ELF-1 (cell line): ENCODE measurements at regions not wholly inside any gene's neighbourhood (a gene's known extent, or its start where the extent isn't known, plus 50 kb on each side); places are given as distances from the start of the nearest gene placed in this dataset.
"Not testable (repeated sequence)": the region's sequence is repeated elsewhere in the genome, so short reads cannot be mapped to it uniquely, and the experiment has no call there.

Experiments used
- DNase-seq: peaks from one replicate; pipeline ENCODE4 v3.0.0-alpha.2; 2016; ENCODE audit warnings: low read depth, low spot score

GRCh38 chr3:191076903-191077552, 122.0 kb upstream of the OSTN start:
- DNase-seq, result no peak

- DNase-seq, result no peak
Observed at GRCh38 chr3:191074511-191074910, 124.5 kb upstream of the OSTN start.

- DNase-seq, result no peak
Observed at GRCh38 chr3:191070762-191071403, 128.2 kb upstream of the OSTN start.

GRCh38 chr3:191070201-191070600, 128.8 kb upstream of the OSTN start:
- no peak for DNase-seq

DNA sequence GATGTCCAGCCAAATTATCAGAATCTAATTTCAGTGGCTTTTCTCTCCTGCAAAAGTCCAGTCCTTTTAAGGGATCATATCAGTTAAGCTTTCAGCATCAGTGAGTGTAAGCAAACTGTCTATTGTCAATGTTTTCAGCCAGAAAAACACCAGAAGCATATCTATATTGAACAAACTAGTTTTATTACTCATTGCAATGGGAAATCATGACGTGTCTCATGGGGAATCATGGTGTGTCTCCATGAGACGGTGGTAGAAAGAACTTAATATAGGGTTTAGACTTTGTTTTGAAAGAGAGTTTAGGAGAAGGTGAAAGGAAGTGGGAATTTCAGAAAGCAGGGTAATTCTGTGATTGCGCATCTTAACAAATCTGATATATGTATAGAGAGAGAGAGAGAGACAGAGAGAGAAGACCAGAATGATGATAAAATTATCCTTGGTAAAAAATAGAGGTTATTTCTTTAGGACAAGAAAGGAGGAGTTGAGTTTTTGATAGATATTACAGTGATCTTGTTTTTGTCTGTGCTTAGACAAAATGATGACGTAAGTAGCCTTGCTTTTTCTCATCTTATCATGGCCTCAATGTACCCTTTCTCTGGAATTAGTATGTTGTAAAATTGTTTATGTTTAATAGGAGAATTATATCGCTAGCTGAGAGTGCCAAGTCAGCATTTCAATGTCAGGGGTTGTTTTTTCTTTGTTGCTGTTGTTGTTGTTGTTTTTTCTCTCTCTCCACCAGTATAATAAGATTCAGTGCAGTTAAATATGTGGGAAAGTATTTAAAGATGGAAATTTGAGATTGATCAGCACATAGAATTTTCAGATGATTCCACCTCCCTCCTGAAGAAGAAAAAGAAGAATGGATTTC, 129.9 kb upstream of the OSTN start:
- DNase-seq, result no peak

DNA sequence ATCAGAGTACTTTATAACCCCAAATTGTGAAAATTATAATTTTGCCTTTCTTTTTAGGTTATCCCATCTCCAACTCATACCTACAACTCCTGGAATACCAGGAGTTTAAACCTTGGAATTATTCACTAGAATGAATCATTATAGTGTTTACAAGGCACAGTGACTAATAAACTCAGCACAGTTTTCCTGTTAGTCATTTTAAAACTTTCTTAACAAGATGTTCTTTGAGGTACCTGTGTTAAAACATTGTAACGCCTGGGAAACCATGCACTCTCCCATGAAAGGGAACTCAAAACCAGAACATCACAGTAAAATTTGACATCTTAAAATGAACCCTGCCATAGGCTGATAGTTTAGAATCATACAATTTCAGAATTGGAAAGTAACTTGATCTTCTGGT, 132.4 kb upstream of the OSTN start:
- no peak for DNase-seq

DNA sequence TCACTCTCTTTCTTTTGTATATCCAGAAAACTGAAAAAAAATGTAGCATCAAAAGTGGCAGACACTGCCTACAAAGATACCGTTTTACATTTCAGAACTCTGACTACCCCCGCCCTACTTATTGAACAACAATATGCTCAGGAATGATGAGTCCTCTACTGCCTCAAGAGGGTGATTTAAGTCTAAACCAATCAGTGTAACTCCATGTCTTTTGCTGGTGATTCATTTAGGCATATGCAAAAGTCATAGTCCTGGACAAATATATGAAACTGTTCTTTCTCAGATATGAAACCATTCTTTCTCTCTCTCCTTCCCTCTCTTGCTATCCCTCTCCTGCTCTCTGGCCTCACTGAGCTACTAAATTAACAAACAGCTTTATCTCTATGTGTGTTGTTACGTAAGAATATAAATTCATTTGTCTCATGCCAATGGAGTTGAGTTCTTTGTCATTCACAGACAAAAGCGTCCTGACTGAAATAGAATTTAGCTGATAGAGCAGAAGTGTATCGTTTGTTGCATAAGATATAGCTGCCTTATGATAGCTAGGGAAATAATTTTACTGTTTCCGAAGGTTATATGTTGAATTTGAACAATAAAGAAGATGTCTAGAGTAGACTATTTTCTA, 133.7 kb upstream of the OSTN start:
- no peak for DNase-seq

- DNase-seq, result no peak
Observed at GRCh38 chr3:191051037-191051436, 148.0 kb upstream of the OSTN start.

GRCh38 chr3:191047930-191048329, 151.1 kb upstream of the OSTN start:
- no peak for DNase-seq

DNA sequence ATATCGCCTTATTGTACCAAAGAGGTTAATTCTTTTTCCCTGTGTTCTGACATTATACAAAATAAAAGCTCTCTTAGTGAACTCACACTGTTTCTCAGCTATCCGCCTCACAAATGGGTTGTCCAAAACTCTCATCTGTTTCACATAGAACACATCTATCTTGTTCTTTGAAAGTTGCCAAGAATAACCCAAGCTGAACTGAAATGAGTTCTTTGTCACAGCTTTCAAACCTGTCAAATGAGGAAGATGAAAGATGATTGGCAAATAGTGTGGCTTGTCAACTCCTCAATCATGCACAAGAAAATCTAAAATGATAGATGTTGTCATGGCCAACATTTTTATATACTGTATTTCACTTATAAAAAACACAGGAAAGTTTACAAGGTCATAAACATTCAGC, 168.1 kb upstream of the OSTN start:
- DNase-seq, result no peak

- no peak for DNase-seq
Observed at GRCh38 chr3:191030491-191030890, 168.0 kb upstream of the GMNC start.

DNA sequence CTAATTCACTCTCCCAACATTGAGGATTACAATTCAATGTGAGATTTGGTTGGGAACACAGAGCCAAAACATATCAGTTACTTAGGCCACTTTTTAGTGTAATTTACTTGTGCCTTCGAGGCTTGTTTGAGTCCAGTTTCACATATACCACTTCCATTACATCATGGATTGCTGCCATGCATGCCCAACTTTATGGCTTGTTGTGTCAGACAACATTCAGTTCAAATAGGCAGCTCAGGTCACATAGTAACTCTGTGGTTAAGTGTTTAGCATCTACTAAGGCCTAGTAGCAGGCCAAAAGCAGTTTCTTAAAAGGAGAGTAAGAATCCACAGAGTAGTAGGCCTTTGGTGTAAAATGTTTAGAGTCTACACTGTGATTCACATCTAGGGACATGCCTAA, 164.3 kb upstream of the GMNC start:
- DNase-seq, result no peak

DNA sequence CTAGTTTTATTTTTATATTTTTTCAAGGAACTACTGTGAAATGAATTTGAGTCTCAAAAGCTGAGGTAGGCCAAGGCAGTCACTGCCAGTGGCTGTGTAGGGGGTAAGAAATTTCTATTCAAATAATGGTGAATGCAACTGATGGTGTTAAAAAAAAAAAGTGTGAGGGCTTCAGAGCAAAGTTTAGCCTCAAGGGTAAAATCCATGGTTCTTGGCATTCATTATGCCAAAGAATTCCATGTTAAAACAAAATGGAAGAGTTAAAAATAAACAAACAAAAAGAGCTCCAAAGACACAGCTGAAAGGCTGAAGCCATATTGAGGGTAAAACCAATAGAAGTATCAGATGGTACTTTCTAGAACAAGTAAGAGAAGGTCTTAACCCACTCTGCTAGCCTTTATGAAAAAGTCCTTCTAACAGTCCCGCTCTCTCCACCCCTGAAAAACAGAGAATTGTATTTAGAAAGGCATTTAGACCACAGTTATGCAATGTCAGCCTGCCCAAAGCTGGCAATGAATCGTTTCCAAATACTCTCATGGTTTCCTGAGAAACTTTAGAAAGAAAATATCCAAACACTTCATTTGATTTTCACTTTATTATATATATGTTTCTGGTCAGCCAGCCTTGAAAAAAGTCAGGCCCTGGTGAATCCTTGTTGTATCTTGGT, 158.4 kb upstream of the GMNC start:
- DNase-seq, result no peak

GRCh38 chr3:191019855-191020254, 157.4 kb upstream of the GMNC start:
- no peak for DNase-seq

GRCh38 chr3:191015960-191016359, 153.5 kb upstream of the GMNC start:
- DNase-seq, result not testable (repeated sequence)

- no peak for DNase-seq
Observed at GRCh38 chr3:191008074-191008473, 145.6 kb upstream of the GMNC start.

GRCh38 chr3:191005790-191006189, 143.3 kb upstream of the GMNC start:
- peak; percentile 27 for DNase-seq

- DNase-seq, result no peak
Observed at GRCh38 chr3:191003742-191004141, 141.2 kb upstream of the GMNC start.

GRCh38 chr3:190996181-190996775, 133.8 kb upstream of the GMNC start:
- DNase-seq, result no peak

GRCh38 chr3:190995156-190995555, 132.7 kb upstream of the GMNC start:
- DNase-seq, result no peak

DNA sequence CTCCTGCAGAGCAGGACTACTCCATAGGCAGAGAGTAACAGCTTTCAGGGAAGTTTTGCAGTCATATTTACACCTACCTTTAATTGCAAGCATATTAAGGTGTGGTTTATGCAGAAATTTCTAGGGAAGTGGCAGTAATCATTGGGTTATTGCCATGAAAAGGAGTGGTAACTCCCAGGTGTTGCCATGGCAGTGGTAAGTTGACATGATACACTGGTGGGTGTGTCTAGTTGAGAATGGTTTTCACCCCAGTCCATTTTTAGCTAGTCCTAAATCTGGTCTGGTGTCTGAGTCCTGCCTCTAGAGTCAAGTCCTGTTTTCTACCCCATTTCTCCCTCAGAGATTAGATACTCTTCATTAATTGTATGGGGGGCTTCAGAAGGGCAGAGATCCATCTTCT, 128.4 kb upstream of the GMNC start:
- DNase-seq, result no peak
